IPS DF 4.7 (cell line): ENCODE measurements at regions not wholly inside any gene's neighbourhood (a gene's known extent, or its start where the extent isn't known, plus 50 kb on each side); places are given as distances from the start of the nearest gene placed in this dataset.
"Not testable (repeated sequence)": the region's sequence is repeated elsewhere in the genome, so short reads cannot be mapped to it uniquely, and the experiment has no call there.

Experiments used
- DNase-seq: peaks from one replicate; pipeline ENCODE4 v3.0.0-alpha.2; 2013; ENCODE audit warnings: low spot score; ENCODE audit errors: extremely low read depth

- DNase-seq: not testable (repeated sequence)
These were observed 194.3 kb downstream of the SPATA31A6 start for GRCh38 chr9:42377530-42378417.

- DNase-seq: no peak
These were observed 195.0 kb downstream of the SPATA31A6 start for GRCh38 chr9:42378418-42378815.

- not testable (repeated sequence) for DNase-seq
These were observed 196.1 kb downstream of the SPATA31A6 start for GRCh38 chr9:42379602-42380001.

GRCh38 chr9:42384585-42384984 is 201.1 kb downstream of the SPATA31A6 start:
- not testable (repeated sequence) for DNase-seq

GRCh38 chr9:42385574-42386120 is 202.2 kb downstream of the SPATA31A6 start:
- not testable (repeated sequence) for DNase-seq

- no peak for DNase-seq
These were observed 203.0 kb downstream of the SPATA31A6 start for GRCh38 chr9:42386477-42386876.

- DNase-seq: no peak
These were observed 204.8 kb downstream of the SPATA31A6 start for GRCh38 chr9:42388146-42388690.

GRCh38 chr9:42388846-42389245 is 205.4 kb downstream of the SPATA31A6 start:
- DNase-seq: no peak

GRCh38 chr9:42392773-42393455 is 209.5 kb downstream of the SPATA31A6 start:
- DNase-seq: not testable (repeated sequence)

GRCh38 chr9:42396318-42396717 is 212.9 kb downstream of the SPATA31A6 start:
- no peak for DNase-seq

GRCh38 chr9:42397336-42397735 is 213.9 kb downstream of the SPATA31A6 start:
- DNase-seq: not testable (repeated sequence)

GRCh38 chr9:42402919-42403318 is 219.5 kb downstream of the SPATA31A6 start:
- DNase-seq: not testable (repeated sequence)

- not testable (repeated sequence) for DNase-seq
These were observed 226.1 kb downstream of the SPATA31A6 start for GRCh38 chr9:42409581-42409980.

GRCh38 chr9:42412354-42412753 is 228.9 kb downstream of the SPATA31A6 start:
- DNase-seq: not testable (repeated sequence)

- not testable (repeated sequence) for DNase-seq
These were observed 231.4 kb downstream of the SPATA31A6 start for GRCh38 chr9:42414865-42415264.

- DNase-seq: not testable (repeated sequence)
These were observed 236.2 kb downstream of the SPATA31A6 start for GRCh38 chr9:42419652-42420051.

- not testable (repeated sequence) for DNase-seq
These were observed 236.9 kb downstream of the SPATA31A6 start for GRCh38 chr9:42420324-42420723.

- not testable (repeated sequence) for DNase-seq
These were observed 238.2 kb downstream of the SPATA31A6 start for GRCh38 chr9:42421630-42422029.

- not testable (repeated sequence) for DNase-seq
These were observed 247.5 kb downstream of the SPATA31A6 start for GRCh38 chr9:42430674-42431615.

- DNase-seq: not testable (repeated sequence)
These were observed 248.2 kb downstream of the SPATA31A6 start for GRCh38 chr9:42431616-42432010.
